Large intestine (tissue), 3 donors: ENCODE measurements at regions not wholly inside any gene's neighbourhood (a gene's known extent, or its start where the extent isn't known, plus 50 kb on each side); places are given as distances from the start of the nearest gene placed in this dataset.

ENCODE experiments used
- DNase-seq, 2 donors: peaks; one replicate each; pipeline versions ENCODE4 v3.0.0 to v3.0.0-alpha.2; 2013
- H3K27ac ChIP-seq: one replicate; pipeline ENCODE4 v1.5.1; 2013; ENCODE audit warnings: low read length
- H3K27me3 ChIP-seq: 2 replicates; pipeline ENCODE4 v1.6.1; 2013; ENCODE audit warnings: low read length; ENCODE audit not compliant: control insufficient read depth, insufficient read depth
- H3K36me3 ChIP-seq: 2 replicates; pipeline ENCODE4 v1.6.1; 2013; ENCODE audit warnings: low read length; ENCODE audit not compliant: control insufficient read depth, insufficient read depth
- H3K4me1 ChIP-seq: one replicate; pipeline ENCODE4 v1.6.1; 2013; ENCODE audit warnings: low read length; ENCODE audit not compliant: control insufficient read depth, insufficient read depth
- H3K4me3 ChIP-seq: one replicate; pipeline ENCODE4 v1.5.1; 2013; ENCODE audit warnings: low read length
- H3K9me3 ChIP-seq: one replicate; pipeline ENCODE4 v1.6.1; 2013; ENCODE audit warnings: mild to moderate bottlenecking, low read depth, low read length, moderate library complexity; ENCODE audit not compliant: control insufficient read depth
- WGBS: methylation state at CpG from one replicate; pipeline ENCODE4 v1.1.5; 2013; ENCODE audit warnings: low lambda C conversion rate; ENCODE audit not compliant: insufficient coverage; 5-methylcytosine and 5-hydroxymethylcytosine counted together

DNA sequence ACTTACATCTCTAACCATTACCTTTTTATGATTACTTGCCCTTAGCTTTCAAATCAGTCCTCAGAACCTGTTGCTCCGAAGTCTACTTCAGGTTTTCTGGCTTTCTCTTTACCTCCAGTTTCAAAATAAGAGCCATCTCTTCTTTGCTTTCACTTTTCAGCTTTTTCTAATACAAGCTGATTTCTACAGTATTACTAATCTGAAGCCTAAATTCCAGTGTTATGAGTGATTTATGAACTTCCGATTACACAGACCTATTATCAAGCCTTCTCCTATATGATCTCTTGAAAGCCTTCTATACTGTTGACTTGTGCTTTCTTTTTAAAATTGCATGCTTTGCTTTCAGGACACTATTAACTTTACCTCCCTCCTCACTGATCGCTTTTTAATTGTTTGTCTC lies 1307.8 kb upstream of the CELF2 start:
- WGBS = 82% methylated on average over 1 of the region's 3 CpGs

GRCh38 chr10:9712393-9712792 lies 1305.3 kb upstream of the CELF2 start:
- Histone ChIP-seq H3K27me3 (no peaks in the 10 kb centered on the region), H3K4me1 (no peaks in the 10 kb centered on the region), H3K27ac (no peak overlapping the region), H3K36me3 (no peaks in the 10 kb centered on the region), H3K4me3 (no peak overlapping the region), H3K9me3 (peaks cover 4% of the 10 kb centered on the region)
- no peak for DNase-seq

More for the DNA sequence above, 1307.8 kb upstream of the CELF2 start:
- Histone ChIP-seq H3K4me1 (no peaks in the 10 kb centered on the region), H3K36me3 (no peaks in the 10 kb centered on the region), H3K27me3 (no peaks in the 10 kb centered on the region), H3K27ac (no peak overlapping the region), H3K9me3 (peaks cover 7% of the 10 kb centered on the region), H3K4me3 (no peak overlapping the region)
- DNase-seq = no peak

GRCh38 chr10:9719246-9719645 lies 1298.4 kb upstream of the CELF2 start:
- Histone ChIP-seq H3K27me3 (no peaks in the 10 kb centered on the region), H3K4me3 (no peak overlapping the region), H3K36me3 (no peaks in the 10 kb centered on the region), H3K4me1 (no peaks in the 10 kb centered on the region), H3K27ac (no peak overlapping the region), H3K9me3 (no peaks in the 10 kb centered on the region)
- WGBS = 100% methylated on average over 1 of the region's 2 CpGs
- DNase-seq = no peak

DNA sequence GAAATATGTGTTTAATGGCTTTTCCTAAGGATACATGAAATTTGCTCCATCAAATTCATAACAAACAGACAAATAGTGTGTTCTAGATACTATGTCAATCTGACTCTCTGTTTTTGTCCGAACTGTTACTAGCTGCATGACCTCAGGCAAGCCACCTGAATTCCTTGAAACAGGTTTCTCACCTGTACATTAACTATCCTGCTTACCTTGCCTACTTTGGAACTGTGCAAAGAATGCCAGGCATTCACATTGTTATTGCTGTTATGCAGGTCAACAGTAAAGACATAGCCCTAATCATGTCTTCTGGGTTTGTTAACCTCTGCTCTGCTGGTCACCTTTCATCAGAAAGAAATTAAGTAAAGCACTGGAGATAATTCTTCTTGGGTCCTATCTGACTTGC lies 1283.9 kb upstream of the CELF2 start:
- no peaks in the 10 kb centered on the region for H3K27me3 ChIP-seq
- H3K27ac ChIP-seq = peak overlapping the region; percentile 58
- H3K36me3 ChIP-seq = no peaks in the 10 kb centered on the region
- peak overlapping the region; percentile 25 for H3K4me3 ChIP-seq
- no CpG with 5 or more reads among the region's 1 CpG for WGBS
- no peak for DNase-seq
- no peaks in the 10 kb centered on the region for H3K4me1 ChIP-seq
- H3K9me3 ChIP-seq = no peaks in the 10 kb centered on the region

GRCh38 chr10:9734218-9734617 lies 1283.5 kb upstream of the CELF2 start:
- no peak for DNase-seq
- Histone ChIP-seq H3K9me3 (no peaks in the 10 kb centered on the region), H3K4me3 (peak overlapping the region; percentile 25), H3K36me3 (no peaks in the 10 kb centered on the region), H3K27me3 (no peaks in the 10 kb centered on the region), H3K27ac (peak overlapping the region; percentile 58), H3K4me1 (no peaks in the 10 kb centered on the region)
- WGBS = no CpG with 5 or more reads among the region's 5 CpGs

- Histone ChIP-seq H3K36me3 (no peaks in the 10 kb centered on the region), H3K9me3 (no peaks in the 10 kb centered on the region), H3K4me1 (no peaks in the 10 kb centered on the region), H3K27me3 (no peaks in the 10 kb centered on the region), H3K27ac (no peak overlapping the region), H3K4me3 (no peak overlapping the region)
- 100% methylated on average over 1 of the region's 2 CpGs for WGBS
- DNase-seq = no peak
These were observed 1281.9 kb upstream of the CELF2 start for GRCh38 chr10:9735731-9736130.

DNA sequence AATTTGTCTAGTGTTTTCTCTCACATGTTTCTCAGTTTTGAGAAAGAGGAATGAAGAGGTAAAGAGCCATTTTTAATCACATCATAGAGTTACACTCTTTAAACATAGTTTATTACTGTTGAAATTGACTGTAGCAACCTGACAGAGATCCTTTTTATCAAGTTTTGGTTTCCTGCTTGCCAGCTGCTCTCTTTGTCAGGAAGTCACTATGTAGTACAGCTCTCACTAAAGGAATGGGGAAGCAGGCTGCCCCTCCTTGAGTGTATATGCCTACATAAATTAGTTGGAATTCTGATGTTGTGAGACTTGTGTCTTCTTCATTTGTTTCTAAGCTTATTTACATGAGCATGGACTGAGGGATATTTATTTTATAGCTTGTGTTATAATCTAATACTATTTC lies 1274.0 kb upstream of the CELF2 start:
- peak; percentile 4 to 19 for DNase-seq
- Histone ChIP-seq H3K4me3 (no peak overlapping the region), H3K4me1 (no peaks in the 10 kb centered on the region), H3K9me3 (peaks cover 7% of the 10 kb centered on the region), H3K27ac (no peak overlapping the region), H3K27me3 (no peaks in the 10 kb centered on the region), H3K36me3 (no peaks in the 10 kb centered on the region)

GRCh38 chr10:9745158-9745557 lies 1272.5 kb upstream of the CELF2 start:
- no peaks in the 10 kb centered on the region for H3K4me1 ChIP-seq
- WGBS = no CpG with 5 or more reads among the region's 1 CpG
- H3K36me3 ChIP-seq = no peaks in the 10 kb centered on the region
- no peaks in the 10 kb centered on the region for H3K27me3 ChIP-seq
- peaks cover 7% of the 10 kb centered on the region for H3K9me3 ChIP-seq
- H3K27ac ChIP-seq = no peak overlapping the region
- H3K4me3 ChIP-seq = no peak overlapping the region
- peak in 1 of 2 donors; percentile 24 for DNase-seq

- WGBS = 100% methylated on average over 2 of the region's 6 CpGs
These were observed 1260.5 kb upstream of the CELF2 start for GRCh38 chr10:9757176-9757575.

DNA sequence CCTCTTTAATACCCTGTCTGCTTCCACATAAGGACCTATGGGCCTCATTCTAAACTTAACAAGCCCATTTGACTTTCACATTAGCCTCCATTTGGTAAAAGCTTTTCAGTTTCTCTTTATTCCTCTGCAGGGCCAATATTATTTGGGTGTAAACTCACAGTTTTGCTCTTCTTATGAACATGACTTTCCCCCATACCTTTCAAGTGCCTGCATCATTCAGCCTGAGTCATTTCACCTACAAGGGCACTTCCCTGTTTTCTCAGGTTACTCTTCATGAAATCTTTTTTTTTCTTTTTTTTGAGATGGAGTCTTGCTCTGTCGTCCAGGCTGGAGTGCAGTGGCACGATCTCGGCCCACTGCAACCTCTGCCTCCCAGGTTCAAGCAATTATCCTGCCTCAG lies 1258.1 kb upstream of the CELF2 start:
- H3K36me3 ChIP-seq = no peaks in the 10 kb centered on the region
- no peaks in the 10 kb centered on the region for H3K9me3 ChIP-seq
- no peaks in the 10 kb centered on the region for H3K27me3 ChIP-seq
- DNase-seq = no peak
- no peaks in the 10 kb centered on the region for H3K4me1 ChIP-seq
- no CpG with 5 or more reads among the region's 3 CpGs for WGBS
- H3K4me3 ChIP-seq = no peak overlapping the region
- H3K27ac ChIP-seq = no peak overlapping the region

More at GRCh38 chr10:9757176-9757575, 1260.5 kb upstream of the CELF2 start:
- Histone ChIP-seq H3K4me1 (no peaks in the 10 kb centered on the region), H3K9me3 (no peaks in the 10 kb centered on the region), H3K4me3 (no peak overlapping the region), H3K36me3 (no peaks in the 10 kb centered on the region), H3K27ac (no peak overlapping the region), H3K27me3 (no peaks in the 10 kb centered on the region)
- DNase-seq = no peak

DNA sequence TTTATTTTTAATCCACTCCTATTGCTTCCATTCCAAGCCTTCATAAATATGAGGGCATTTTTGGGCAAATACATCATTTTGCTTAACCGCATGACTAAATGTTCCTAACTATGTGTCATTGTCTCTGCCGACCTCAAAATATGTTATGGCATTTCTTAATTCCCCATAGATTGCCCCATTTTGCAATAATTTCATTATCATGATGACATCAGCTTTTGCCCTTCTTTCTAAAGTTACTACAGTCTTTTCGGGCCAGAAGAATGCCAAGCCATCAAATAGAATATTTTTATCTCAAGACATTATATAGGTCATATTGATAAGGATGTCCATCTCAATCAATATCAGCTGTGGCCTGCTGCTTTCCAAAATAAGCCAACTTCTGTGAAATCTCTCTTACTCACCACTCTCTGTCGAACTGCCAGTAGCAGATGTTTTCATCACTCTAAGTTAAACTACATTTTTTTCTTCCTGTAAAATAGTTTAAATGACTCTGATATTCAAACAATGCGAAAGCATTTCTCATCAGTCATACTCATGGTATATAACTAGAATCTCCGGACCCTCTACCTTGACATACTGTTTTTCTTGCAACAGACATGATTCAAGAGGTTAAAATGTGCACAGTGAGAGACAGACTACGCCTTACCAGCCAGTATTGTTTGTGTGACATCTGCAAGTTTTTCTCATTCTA lies 1254.6 kb upstream of the CELF2 start:
- no peaks in the 10 kb centered on the region for H3K4me1 ChIP-seq
- no peak for DNase-seq
- H3K4me3 ChIP-seq = no peak overlapping the region
- no peaks in the 10 kb centered on the region for H3K27me3 ChIP-seq
- no peaks in the 10 kb centered on the region for H3K9me3 ChIP-seq
- WGBS = 87% methylated on average over 3 of the region's 7 CpGs
- no peak overlapping the region for H3K27ac ChIP-seq
- no peaks in the 10 kb centered on the region for H3K36me3 ChIP-seq
